Tibial nerve (tissue), 4 donors: ENCODE measurements at regions not wholly inside any gene's neighbourhood (a gene's known extent, or its start where the extent isn't known, plus 50 kb on each side); places are given as distances from the start of the nearest gene placed in this dataset.

Source experiments
- CTCF ChIP-seq, 5 experiments: fragments of 200-600 bp in 3 of 5; fragments of 450-650 bp in 2 of 5; sonication (generic) in 3 of 5; IDR thresholded peaks; one replicate each; pipeline ENCODE4 v1.5.1; 2016 to 2019; ENCODE audit warnings: antibody characterized with exemption in 5 of 5, mild to moderate bottlenecking in 3 of 5, moderate library complexity in 2 of 5
- EP300 ChIP-seq, 2 donors: sonication (generic); formaldehyde crosslinking; IDR thresholded peaks; one replicate each; pipeline ENCODE4 v1.6.1; 2017; ENCODE audit warnings: antibody characterized with exemption in 2 of 2, mild to moderate bottlenecking in 1 of 2
- POLR2A ChIP-seq, 2 donors: fragments of 450-650 bp; IDR thresholded peaks; one replicate each; pipeline ENCODE4 v1.6.1; 2017; ENCODE audit warnings: antibody characterized with exemption in 2 of 2, mild to moderate bottlenecking in 2 of 2, moderate library complexity in 2 of 2

DNA sequence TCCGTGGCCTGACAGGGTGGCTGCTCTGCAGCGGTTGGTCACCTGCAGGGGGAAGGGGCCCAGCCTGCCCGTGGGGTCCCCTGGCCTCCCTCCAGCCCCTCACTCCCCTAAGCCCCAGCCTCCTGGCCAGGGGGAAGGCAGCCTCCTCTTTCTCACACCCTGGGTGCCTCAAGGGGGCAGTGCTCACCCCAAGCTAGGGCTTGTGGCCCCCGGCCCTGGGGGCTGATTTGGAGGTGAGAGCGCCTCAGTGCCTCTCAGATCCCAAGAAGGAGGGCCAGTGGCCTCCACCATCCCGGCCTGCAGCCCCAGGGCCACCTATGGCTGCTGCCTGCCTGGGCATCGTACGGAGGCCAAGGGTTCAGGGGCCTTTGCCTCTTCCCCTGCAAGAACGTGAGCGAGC lies 66.4 kb upstream of the TTC34 start:
- TF ChIP-seq POLR2A (IDR thresholded peaks at IDR 0.05) (no peak), CTCF (IDR thresholded peaks at IDR 0.05) (no peak), EP300 (IDR thresholded peaks at IDR 0.05) (no peak)
